RPMI7951 (cell line): ENCODE measurements at regions not wholly inside any gene's neighbourhood (a gene's known extent, or its start where the extent isn't known, plus 50 kb on each side); places are given as distances from the start of the nearest gene placed in this dataset.

Experiments
- DNase-seq: peaks from one replicate; pipeline ENCODE4 v3.0.0-alpha.2; 2012; ENCODE audit warnings: low read depth

DNA sequence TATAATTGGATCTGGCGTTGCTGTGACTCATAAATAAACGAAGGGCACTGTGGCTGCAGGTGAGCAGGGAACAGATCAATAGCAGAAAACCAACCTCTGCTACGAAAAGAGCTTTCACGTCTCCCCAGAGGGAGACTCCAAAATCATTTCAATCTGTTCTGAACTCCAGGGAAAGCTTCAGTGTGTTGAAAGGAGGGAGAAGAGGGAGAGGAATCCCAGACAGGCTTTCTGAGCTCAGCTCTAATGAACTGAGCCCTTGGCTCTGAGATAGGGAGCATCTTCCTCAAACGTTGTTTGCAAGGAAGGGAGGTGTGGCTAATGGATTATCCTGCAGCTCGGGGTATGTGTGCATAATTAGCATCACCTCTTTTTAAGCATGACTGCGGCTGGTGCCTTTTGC is 288.0 kb upstream of the IRX4 start:
- DNase-seq = no peak

DNA sequence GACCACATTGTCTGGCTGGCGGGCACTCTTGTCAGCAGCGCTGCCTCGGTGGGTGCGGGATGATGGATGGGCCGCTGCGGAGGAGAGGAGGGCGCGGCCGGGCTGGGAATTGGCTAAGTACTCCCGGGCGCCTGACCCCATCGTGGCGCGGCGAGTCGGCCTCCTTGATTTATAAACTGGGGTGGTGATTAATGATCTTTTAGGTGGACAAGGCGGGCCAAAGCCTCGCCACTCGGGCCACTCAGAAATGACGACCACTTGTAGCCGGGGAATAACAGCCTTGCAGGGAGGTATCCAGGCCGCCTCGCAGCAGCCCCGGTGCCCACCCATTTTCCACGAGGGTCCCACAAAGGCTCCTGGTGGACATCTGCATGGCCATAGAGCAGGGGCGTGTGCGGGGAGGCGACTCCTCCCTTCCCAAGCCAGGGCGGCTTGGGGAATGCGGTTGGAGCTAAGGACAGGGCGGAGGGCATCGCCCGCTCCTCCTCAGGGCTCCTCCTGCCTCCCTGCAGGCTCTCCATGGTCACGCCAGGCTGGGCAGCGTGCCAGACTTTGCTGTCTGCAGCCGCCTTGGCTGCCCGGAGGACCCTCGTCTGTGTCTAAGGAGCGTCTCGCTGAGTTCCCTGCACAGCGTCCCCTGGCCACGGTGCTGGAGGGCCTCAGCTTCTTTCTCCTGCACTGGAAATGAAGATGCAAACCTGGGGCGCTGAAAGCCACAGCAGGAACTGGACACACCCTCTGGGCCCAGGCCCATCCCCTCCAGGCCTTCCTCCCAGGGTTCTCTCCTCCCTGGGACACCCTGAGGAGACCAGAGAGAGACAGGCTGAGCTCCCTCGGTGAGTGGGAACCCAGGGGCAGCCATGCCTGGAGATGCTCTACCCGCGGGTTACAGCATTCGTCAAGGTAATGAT is 287.4 kb upstream of the IRX4 start:
- no peak for DNase-seq

DNA sequence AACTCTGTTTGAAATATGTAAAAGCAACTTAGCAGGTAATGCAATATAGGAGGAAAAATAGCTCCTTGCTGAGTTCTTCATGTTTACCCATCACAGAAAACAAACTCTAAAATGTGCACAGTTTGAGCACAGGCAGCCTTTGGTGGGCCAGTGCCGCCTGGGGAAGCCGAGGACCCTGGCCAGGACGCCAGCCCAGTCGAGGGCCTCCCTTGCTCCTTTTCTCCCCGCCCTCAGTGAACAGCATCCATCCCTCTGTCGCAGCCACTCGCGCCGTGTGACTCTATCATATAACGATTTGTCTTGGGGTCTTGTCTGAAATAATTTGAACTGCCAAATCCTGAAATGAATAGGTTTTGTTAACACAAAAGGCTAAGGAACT is 286.7 kb upstream of the IRX4 start:
- DNase-seq = no peak

DNA sequence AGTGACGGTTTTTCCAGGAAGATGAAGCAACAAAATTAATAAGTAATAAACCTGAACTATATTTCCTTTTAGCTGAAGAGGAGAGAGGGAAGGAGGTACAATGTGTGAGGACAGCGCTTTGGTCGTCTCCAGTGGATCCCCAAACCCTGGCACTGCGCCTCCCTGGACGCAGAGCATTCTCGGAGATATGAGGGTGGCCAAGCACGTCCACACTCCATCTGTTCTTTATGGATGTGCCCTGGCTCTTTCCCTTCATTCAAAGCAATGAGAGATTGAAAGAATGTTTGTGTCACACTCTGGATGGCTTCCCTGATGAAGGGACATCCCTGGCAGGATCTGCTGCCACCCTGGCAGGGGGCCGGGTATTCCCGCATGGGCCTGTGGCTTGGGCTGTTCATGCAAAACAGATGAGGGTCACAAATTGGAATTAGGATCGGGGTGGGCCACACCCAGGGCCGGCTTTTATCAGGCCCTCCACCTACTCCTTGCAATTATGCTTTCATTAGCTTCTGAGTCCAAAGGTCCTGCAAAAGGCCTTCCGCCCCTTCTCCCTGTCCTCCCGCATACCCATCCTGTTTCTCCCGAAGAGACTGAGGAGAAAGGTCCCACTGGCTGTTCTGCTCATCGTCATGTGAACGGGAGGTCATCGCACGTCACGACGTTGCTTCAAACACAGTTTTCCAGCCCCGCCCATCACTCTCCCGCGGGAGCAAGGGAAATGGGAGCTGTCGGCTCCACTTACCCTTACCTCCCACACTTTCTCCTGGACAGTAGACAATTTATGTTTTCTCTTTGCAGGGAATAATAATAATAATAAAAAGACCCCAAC is 286.1 kb upstream of the IRX4 start:
- DNase-seq = no peak

DNA sequence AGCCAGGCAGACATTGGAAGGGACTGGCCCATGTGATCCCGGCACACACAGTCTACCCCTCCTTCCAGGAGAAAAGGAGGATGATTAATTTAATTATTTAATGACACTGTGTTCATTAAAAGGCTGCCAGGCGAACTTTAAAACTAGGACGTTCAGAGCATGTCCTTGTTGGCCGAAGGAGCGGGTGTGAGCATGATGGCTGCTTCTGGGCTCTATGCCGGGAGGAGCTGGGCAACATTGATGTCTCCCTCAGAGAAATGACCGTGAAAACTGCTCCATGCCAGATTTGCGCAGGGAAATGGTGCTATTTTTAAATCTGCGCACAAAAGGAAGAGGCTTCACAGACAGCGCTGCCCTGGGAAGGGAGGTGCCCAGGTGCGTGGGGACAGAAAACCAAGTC is 284.9 kb upstream of the IRX4 start:
- DNase-seq = no peak

DNA sequence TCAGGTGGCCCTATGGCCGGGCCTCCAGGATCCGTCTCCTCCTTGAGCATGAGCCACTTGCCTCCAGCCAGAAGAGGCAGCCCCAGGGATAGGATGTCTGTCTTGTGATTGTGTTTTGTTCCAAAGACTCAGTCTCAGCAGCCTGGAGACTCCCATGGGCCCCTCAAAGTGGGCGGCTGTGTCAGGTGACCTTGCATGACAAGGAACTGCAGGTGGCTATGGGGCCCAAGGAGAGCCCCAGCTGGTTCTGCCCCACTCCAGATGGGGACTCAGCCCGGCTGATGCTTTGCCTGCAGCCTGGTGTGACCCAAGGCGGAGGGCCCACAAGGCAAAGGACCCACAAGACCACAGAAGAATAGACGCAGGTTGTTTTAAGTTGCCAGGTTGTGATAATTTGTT is 284.3 kb upstream of the IRX4 start:
- no peak for DNase-seq

DNA sequence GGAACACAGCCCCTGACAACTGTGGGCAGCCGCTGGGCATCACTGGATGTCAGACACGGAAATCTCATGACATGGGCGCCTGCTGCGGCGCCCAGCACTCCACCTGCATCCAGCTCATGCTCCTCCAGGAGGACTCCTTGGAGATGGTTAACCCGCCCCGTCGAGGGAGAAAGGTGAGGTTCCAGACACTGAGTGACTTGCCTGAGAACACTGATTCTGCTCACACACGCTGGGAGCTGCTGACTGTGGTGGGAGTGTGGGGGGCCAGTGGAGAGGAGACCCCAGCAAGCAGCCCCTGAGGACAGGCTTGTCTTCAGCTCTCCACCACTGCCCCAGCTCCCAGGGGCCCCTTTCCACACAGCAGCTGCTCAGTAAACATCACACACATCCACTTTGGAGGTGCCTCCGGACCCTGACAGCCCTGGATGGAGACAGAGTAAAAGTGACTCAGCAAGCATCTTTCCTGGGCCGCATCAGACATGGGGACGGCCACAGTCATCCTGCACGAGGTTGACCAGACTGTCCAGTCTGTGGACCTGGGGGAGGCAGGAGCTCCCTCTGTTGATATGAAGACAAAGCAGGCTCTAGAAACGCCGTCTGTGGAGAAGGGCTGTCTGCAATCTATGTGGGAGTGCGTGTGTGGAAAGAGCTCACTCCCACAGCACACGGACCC is 283.7 kb upstream of the IRX4 start:
- no peak for DNase-seq

DNA sequence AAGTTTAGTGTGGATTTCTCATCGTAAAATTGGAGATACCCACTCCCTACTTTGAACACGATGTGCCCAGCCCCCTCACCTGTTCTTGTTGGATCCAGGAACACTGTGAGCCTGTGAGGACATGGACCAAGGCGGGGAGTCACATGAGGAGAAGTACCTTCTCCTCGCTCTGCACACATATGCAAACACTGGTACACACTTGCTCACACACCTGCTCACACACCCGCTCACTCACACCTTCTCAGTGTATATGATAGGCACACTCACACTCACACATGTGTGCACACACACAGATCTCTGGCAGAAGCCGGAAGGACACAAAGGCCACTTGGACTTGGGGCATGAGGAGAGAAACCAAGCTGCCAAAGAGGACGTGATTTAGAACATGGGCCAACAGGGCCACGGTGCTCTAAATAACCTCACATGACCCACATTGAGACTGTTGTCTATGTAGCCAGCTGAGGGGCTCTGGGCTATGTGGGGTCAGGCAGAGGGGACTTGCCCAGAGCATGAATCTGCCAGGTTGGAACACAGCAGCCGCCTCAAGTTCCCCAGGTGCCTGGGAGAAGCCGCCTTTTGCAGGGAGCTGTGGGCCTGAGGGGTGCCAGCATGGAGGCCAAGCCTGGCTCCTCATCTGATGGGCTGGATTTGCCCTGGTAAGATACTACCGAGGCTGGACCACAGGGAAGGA is 283.0 kb upstream of the IRX4 start:
- DNase-seq = no peak

DNA sequence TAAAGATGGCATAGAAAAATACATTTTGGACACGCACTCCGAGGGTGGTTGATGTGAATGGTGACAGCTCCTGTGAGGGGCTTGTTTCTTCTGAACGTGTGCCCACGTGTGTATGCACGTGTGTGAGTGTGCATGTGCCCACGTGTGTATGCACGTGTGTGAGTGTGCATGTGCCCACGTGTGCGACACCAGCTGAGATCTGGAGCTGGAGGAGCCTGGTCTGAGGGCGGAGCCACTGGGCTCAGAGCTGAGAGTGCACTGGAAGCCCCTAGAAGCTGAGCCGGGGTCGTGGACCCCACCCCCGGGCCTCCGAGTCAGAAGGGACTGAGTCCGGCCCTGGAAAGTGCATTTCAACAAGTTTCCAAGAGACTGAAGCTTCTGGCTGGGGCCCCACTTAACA is 282.5 kb upstream of the IRX4 start:
- no peak for DNase-seq

DNA sequence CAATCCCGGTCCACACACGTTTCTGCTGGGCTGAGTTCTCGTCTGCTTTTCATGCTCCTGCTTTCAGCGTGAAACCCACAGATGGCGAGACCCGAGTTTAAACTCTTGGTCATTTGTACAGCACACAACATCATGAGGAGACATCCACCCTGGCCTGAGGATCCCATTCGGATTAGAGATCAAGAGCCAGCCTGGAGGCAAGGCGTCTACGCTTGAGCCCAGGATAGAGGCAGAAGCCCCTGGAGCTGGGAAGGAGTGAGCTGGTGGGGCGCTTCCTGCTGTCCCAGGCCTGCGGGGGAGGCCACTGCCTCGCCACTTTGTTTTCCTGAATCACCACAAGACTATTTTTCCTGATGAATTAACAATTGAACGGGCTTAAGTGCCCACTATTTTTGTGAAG is 281.9 kb upstream of the IRX4 start:
- DNase-seq = no peak

DNA sequence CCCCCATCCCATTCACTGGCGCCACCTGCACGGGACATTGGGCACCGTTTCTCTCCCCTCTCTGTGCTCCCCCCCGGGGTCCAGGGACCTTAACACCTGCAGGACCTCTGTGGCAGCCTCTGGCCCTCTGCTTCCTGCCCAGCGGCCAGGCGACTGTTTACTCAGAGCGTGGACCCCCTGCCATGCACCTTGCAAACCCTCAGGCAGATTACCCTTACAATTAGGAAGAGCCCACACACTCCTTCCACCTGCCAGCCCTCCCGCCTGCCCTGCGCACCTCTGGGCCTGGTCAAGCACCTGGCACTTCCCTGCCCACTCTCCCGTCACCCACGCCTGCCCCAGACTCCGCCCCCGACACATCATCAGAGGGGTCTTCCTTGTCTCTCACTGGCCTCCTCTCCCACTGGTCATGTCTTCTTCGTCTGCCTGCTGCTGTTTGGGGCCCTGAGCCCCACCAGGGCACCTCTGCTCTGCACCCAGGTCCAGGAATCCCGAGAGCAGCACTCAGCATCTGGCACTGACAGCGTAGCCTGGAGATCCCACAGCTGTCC is 281.3 kb upstream of the IRX4 start:
- no peak for DNase-seq

DNA sequence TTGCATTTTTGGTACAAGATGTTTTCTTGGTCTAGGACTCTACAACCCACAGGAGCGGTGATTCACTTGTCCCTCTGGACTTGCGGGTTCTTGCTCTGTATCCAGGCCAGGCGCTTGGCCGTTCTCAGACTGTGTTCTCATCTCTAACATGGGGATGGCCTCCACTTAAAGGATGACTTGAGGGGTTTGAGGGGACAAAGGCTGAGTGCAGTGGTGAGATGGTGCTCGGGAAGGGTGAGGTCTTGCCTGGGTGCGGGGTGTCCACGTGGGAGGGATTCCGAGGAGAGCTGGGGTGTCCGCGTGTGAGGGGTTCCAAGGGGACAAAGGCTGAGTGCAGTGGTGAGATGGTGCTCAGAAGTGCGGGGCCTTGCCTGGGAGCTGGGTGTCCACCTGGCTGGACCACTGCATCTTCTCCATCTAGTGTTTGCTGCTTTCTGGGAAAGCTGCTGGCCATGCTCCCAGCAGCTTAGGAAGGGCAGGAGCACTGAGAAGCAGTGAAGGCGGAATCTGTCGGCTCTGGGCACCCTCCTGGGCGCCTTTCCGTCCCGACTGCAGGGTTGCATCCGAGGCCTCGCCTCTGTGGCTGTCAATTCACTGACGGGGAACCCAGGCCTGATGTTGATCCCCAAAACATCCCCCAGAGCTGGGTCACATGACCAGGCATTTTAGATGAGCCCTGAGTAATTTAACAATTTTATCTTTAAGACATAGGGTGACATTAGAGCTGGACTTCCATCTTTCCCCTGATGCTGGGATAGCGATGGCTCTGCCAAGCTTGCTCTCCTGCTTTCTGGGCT is 280.5 kb upstream of the IRX4 start:
- no peak for DNase-seq

DNA sequence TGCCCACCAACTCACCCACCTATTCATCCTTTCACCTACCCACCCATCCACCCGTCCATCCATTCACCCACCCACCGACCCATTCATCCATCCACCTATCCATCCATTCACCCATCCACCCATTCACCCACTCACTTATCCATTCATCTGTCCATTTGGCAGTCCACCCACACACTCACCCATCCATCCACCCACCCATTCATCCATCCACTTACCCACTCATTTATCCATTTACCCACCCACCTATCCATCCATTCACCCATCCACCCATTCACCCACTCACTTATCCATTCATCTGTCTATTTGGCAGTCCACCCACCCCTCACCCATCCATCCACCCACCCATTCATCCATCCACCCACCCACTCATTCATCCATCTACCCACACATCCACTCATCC is 278.1 kb upstream of the IRX4 start:
- DNase-seq = no peak

DNA sequence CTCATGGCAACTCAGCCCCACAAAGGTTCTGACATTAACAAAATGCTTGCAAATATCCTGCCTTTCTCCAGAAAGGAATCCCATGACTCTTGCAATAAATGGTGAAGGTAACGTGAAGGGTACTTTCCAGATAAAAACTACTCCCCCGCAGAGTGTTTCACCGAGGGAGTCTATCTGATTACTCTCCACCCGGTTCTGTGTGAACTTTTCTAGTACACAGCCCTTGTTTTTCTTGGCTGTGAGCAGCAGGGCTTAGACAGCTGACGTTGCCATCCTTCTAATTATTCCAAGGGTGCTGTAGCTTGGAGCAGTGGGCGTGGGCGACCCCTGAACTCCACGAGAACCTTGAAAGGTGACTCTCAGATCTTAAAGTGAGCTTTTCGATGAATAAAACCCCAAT is 276.0 kb upstream of the IRX4 start:
- DNase-seq = no peak

DNA sequence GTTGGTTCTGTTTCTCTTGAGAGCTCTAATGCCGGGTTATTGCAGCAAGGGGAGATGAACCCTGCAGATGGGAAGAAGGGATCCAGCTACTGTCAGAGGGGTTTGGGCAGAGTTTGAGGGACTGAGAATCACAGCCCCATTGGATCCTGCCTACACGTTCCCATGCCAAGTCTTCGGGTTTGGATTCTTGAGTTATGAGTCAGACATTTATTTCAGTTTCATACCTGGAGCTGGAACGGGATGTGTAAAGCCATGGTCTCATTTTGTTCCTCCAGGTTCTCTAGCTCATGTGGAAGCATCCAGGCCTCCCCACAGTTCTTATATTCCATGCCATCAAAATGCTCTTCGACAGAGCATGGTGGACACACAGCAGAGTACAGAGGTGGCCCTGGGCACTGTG is 275.4 kb upstream of the IRX4 start:
- no peak for DNase-seq

DNA sequence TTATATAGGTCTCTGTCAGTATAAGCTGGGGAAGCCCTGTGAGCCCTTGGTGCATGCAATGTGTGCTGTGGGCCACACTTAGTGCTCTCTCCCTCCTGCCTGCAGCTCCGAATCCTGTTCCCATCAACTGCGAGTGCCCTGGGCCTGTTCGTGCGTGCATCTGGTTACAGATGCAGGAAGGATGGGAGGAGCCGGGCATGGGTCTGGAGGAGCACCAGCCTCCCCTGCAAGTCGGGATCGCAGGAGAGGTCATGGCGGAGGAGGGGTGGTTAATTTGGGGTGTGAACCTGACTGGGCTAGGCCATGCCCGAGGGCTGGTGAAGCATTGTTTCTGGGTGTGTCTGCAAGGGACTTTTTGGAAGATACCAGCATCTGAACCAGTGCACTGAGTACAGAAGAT is 274.6 kb upstream of the IRX4 start:
- DNase-seq = no peak

DNA sequence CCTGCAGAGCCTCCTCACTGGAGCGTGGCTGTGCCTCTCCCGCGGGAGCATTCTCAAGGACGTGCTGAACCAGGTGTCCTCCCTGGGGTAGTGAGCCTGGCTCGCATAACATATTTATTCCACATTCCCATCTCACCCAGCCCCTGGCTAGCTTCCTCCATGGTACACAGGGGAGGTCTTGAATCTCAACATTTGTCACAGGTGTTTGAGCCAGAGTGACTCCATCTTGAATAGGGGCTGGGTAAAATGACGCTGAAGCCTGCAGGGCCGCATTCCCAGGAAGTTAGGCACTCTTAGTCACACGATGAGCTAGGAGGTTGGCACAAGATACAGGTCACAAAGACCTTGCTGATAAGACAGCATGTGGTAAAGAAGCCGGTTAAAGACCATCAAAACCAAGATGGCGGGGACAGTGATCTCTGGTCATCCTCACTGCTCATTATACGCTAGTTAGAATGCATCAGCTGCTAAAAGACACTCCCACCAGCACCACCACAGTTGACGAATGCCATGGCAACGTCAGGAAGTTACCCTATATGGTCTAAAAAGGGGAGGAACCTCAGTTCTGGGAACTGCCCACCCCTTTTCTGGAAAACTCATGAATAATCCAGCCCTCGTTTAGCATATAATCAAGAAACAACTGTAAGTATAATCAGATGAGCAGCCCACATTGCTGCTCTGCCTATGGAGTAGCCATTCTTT is 273.8 kb upstream of the IRX4 start:
- no peak for DNase-seq

DNA sequence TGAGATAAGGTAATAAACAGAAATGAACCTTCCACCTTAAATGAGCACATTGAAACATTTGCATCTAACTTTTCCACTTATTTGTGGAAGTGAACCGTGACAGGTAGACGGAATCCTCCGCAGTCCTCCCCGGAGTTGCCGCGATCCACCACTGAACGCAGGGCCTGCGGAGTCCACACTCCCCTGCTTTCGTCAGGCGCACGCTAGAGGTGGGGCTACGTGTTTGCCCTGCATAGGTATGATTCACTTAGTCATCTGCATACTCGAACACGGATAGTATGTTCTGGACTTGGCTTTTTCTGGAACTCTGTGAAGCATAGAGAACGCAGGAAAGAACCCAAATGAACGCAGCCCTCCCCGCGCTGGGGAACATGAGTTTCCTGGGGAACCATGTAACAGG is 272.8 kb upstream of the IRX4 start:
- DNase-seq = no peak

DNA sequence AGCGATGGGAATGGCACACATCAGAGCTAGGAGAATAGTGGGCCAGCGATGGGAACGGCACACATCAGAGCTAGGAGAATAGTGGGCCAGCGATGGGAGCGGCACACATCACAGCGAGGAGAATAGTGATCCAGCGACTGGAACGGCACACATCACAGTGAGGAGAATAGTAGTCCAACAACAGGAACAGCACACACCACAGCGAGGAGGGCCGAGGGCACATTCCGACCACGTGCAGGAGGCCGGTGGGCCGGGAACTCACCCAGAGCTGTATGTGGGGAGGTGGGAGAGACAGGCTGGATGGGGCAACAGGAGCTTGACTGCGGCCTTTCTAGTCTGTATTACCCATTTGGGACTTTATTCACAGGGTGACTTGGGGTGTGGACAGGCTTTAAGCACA is 271.1 kb upstream of the IRX4 start:
- DNase-seq = no peak

DNA sequence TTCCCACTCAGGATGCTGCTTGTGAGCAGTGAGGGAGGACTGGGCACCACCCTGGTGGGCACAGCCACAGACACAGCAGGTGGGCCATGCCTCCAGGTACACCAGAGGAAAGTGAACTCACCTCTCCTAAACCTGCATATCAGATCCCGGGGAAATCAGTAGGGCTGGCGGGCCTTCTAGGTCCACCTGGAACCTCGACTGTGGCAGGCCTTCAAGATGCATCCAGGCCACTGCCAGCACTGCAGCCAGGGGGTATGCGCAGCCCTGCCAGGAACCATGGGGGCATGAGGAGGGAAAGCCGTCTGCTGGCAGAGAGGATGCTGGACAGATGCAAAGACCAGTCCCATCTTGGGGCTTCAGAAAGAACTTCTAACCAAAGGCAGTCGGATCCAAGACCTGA is 270.6 kb upstream of the IRX4 start:
- no peak for DNase-seq
